WTC11 (cell line): ENCODE measurements at regions not wholly inside any gene's neighbourhood (a gene's known extent, or its start where the extent isn't known, plus 50 kb on each side); places are given as distances from the start of the nearest gene placed in this dataset.

Experiments used
- ATAC-seq: fragments of 200-7000 bp; cut with Tn5 transposase; 2 replicates; pipeline ENCODE4 v1.10.0; 2021; ENCODE audit warnings: mild to moderate bottlenecking, moderate library complexity
- CTCF ChIA-PET: fragments of 300-600 bp; sonication (Branson Sonifier 250); formaldehyde crosslinking; loops from one replicate; lab custom pipeline; 2021; ENCODE audit warnings: antibody characterized with exemption; lab: Charles Lee
- POLR2A ChIA-PET: fragments of 350-600 bp; sonication (Branson Sonifier 250); formaldehyde crosslinking; loops from one replicate; lab custom pipeline; 2021; ENCODE audit warnings: antibody characterized with exemption; lab: Charles Lee
- DNase-seq: peaks from one replicate; pipeline ENCODE4 v3.0.0; 2021; ENCODE audit warnings: low spot score
- H3K27ac Mint-ChIP-seq: 2 replicates; pipeline ENCODE4 v1.8.0; 2021; ENCODE audit warnings: mixed read lengths
- H3K27me3 Mint-ChIP-seq: 2 replicates; pipeline ENCODE4 v1.8.0; 2021; ENCODE audit warnings: low read depth, mild to moderate bottlenecking, moderate library complexity, mixed read lengths
- H3K36me3 Mint-ChIP-seq: 2 replicates; pipeline ENCODE4 v1.8.0; 2021; ENCODE audit warnings: mixed read lengths
- H3K4me1 Mint-ChIP-seq: 2 replicates; pipeline ENCODE4 v1.8.0; 2022; ENCODE audit warnings: mixed read lengths
- H3K4me3 Mint-ChIP-seq: 2 replicates; pipeline ENCODE4 v1.8.0; 2021; ENCODE audit warnings: mild to moderate bottlenecking, moderate library complexity, mixed read lengths
- H3K9me3 Mint-ChIP-seq: 2 replicates; pipeline ENCODE4 v1.8.0; 2021; ENCODE audit warnings: mixed read lengths
- CREM ChIP-seq: sonication (generic); formaldehyde crosslinking; IDR thresholded peaks from 2 replicates; pipeline ENCODE4 v1.8.1; 2022; ENCODE audit warnings: mild to moderate bottlenecking, missing genetic modification reagents, moderate library complexity
- FOXP4 ChIP-seq: sonication (generic); formaldehyde crosslinking; IDR thresholded peaks from 2 replicates; pipeline ENCODE4 v1.8.0; 2022; ENCODE audit warnings: mild to moderate bottlenecking, missing genetic modification reagents
- GTF2I ChIP-seq: fragments of 250-450 bp; sonication (Bioruptor Pico); conservative IDR thresholded peaks from 2 replicates; pipeline ENCODE4 v1.4.0; 2021; ENCODE audit warnings: mild to moderate bottlenecking
- NFATC4 ChIP-seq: fragments of 250-450 bp; sonication (Bioruptor Pico); IDR thresholded peaks from 2 replicates; pipeline ENCODE4 v1.9.0; 2021; ENCODE audit warnings: mild to moderate bottlenecking
- NR1H2 ChIP-seq: sonication (generic); formaldehyde crosslinking; IDR thresholded peaks from 2 replicates; pipeline ENCODE4 v1.9.0; 2021; ENCODE audit warnings: mild to moderate bottlenecking, moderate library complexity, missing genetic modification reagents
- ZNF121 ChIP-seq: sonication (generic); formaldehyde crosslinking; IDR thresholded peaks from 2 replicates; pipeline ENCODE4 v1.8.0; 2023; ENCODE audit warnings: missing genetic modification reagents
- ZNF263 ChIP-seq: sonication (generic); formaldehyde crosslinking; IDR thresholded peaks from 2 replicates; pipeline ENCODE4 v1.8.1; 2022; ENCODE audit warnings: low read depth, mild to moderate bottlenecking, moderate library complexity, missing genetic modification reagents
- ZNF423 ChIP-seq: fragments of 250-450 bp; sonication (Bioruptor Pico); IDR thresholded peaks from 2 replicates; pipeline ENCODE4 v2.1.2; 2022; ENCODE audit warnings: mild to moderate bottlenecking, moderate library complexity
- ZNF671 ChIP-seq: fragments of 250-450 bp; sonication (Bioruptor Pico); IDR thresholded peaks from 2 replicates; pipeline ENCODE4 v1.8.0; 2021; ENCODE audit warnings: mild to moderate bottlenecking
- TF ChIP-seq, protein P1 (sequence below): sonication (generic); formaldehyde crosslinking; conservative IDR thresholded peaks from 2 replicates; pipeline ENCODE4 v1.8.1; 2023; ENCODE audit warnings: mild to moderate bottlenecking, low read depth, missing genetic modification reagents, moderate library complexity
- TF ChIP-seq, protein P2 (sequence below): sonication (generic); formaldehyde crosslinking; IDR thresholded peaks from 2 replicates; pipeline ENCODE4 v1.8.0; 2022; ENCODE audit warnings: mild to moderate bottlenecking, missing genetic modification reagents

DNA sequence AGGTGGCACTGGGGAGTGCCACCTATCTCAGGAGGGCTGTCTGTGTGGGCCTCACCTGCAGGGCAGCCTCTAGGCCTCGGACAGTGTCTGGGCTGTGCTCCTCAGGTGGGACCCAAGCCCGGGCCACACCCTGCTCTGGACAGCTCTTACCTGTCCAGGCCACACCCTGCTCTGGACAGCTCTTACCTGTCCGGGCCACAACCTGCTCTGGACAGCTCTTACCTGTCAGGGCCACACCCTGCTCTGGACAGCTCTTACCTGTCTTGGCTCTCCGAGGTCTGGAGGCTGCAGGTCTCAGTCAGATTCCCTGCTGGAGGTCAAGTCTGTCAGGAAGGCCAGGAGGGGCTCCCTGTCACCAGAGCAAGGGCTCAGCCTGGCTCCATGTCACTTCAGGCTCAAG lies 80.6 kb downstream of the LINGO1 start (continued):
- no peak for TF ChIP-seq FOXP4 (CRISPR knock-in tag)
- TF ChIP-seq, protein P1, sequence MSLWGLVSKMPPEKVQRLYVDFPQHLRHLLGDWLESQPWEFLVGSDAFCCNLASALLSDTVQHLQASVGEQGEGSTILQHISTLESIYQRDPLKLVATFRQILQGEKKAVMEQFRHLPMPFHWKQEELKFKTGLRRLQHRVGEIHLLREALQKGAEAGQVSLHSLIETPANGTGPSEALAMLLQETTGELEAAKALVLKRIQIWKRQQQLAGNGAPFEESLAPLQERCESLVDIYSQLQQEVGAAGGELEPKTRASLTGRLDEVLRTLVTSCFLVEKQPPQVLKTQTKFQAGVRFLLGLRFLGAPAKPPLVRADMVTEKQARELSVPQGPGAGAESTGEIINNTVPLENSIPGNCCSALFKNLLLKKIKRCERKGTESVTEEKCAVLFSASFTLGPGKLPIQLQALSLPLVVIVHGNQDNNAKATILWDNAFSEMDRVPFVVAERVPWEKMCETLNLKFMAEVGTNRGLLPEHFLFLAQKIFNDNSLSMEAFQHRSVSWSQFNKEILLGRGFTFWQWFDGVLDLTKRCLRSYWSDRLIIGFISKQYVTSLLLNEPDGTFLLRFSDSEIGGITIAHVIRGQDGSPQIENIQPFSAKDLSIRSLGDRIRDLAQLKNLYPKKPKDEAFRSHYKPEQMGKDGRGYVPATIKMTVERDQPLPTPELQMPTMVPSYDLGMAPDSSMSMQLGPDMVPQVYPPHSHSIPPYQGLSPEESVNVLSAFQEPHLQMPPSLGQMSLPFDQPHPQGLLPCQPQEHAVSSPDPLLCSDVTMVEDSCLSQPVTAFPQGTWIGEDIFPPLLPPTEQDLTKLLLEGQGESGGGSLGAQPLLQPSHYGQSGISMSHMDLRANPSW (CRISPR knock-in tag), result no peak

DNA sequence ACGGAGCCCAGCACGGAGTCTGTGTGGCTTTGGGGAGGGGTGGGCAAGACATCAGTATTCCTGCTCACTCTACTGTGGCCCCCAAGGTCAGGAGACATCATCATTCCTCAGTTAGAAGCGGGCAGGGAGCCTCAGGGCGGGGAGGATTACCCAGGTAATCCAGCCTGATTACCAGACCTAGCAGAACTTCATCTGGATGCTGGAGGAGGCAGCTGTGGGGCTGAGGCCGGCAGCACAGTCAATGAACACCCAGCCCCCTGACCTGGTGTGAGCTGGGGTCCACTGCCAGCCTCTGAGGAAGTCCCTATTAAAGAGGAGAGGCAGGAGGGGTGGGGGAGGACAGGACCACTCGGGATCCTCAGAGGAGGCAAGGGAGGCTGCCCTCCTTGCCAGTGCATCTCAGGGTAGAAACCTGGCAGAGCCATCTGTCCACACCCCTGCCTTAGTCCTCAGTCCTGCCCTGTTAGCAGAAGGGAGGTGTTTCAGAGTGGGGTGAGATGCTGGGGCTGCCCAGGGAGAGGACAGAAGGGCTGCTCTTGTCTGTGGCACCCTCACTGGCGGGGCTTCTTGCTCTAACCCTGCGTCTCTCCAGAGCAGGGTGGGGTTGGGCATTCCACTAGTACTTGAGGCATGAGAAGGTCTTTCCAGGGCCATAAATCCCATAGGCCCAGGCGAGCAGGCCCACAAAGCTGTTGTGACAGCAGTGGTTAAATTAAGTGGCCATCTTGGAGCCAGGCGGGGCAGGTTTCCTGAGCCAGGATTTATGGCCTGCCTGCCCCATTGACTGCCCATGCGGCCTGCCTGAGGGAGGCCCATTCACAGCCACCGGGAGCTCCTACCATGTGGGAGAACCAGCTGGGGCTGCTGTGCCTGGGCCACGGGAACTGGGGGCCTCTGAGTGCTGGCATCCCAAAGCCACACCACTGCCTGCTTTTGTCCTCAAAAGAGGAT lies 82.1 kb downstream of the LINGO1 start:
- H3K4me3 Mint-ChIP-seq, result no peak overlapping the region
- H3K36me3 Mint-ChIP-seq, result no peaks in the 10 kb centered on the region
- H3K27ac Mint-ChIP-seq, result no peak overlapping the region
- CTCF ChIA-PET, result interaction anchor here (0.6 to 1.5 kb wide), 2 partner anchors 33 to 82 kb away, joined by 3 read pairs; partner anchors contain the start of gene LINGO1
- peaks cover 17% of the 10 kb centered on the region for H3K4me1 Mint-ChIP-seq
- TF ChIP-seq ZNF121 (CRISPR knock-in tag), result peak; percentile 67; the same call in 1 of the 2 replicates
- TF ChIP-seq, protein P2, sequence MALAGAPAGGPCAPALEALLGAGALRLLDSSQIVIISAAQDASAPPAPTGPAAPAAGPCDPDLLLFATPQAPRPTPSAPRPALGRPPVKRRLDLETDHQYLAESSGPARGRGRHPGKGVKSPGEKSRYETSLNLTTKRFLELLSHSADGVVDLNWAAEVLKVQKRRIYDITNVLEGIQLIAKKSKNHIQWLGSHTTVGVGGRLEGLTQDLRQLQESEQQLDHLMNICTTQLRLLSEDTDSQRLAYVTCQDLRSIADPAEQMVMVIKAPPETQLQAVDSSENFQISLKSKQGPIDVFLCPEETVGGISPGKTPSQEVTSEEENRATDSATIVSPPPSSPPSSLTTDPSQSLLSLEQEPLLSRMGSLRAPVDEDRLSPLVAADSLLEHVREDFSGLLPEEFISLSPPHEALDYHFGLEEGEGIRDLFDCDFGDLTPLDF (CRISPR knock-in tag), result no peak
- TF ChIP-seq, all 79 proteins: peak for 1
- H3K27me3 Mint-ChIP-seq, result no peaks in the 10 kb centered on the region; the same call in none of the 2 replicates
- DNase-seq (no peak), ATAC-seq (no peak)
- POLR2A ChIA-PET, result no interaction called here
- peaks cover 5% of the 10 kb centered on the region; the same call in 1 of the 2 replicates for H3K9me3 Mint-ChIP-seq

DNA sequence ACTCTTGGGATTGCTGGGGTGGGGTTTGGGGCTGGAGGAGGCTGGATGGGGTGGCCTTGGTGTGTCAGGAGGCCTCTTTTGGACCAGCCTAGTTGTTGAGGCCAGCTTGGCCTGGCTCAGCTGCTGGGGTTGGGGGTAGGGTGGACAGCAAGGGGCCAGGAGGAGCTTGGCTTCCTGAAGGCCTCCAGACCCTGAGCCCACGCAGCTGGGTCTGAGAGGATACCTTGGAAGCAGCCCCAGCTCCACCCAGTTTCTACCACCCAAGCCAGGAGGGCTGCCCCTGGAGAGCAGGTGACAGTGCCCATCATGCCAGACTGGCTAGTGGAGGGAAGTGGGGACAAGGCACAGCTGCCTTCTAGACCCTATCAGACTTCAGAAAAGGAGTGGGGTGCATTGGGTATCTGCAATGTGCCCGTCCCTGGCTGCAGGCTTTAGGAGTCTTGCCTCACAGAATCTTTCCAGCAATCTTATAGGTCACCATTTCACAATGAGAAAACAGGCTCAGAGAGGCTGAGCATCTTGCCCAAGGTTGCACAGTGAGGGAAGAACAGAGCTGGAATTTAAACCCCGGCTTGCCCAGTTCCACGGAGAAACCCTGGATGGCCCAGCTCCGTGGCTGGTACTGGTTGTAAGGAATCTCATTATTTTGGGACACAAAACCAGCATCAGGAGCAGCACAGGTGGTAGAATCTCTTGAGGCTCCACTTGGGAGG lies 83.0 kb downstream of the LINGO1 start:
- ChIA-PET CTCF (interaction anchor here (0.6 to 2.5 kb wide), 25 partner anchors 8 to 442 kb away, joined by 3 to 14 read pairs (median 4); partner anchors contain the start of gene LINGO1), POLR2A (no interaction called here)
- Mint-ChIP-seq H3K27ac (no peak overlapping the region), H3K36me3 (no peaks in the 10 kb centered on the region), H3K4me3 (no peak overlapping the region), H3K9me3 (peaks cover 5% of the 10 kb centered on the region; the same call in 1 of the 2 replicates), H3K27me3 (peaks cover 3% of the 10 kb centered on the region)
- ATAC-seq (no peak), DNase-seq (no peak)
- no peak for TF ChIP-seq CREM (CRISPR knock-in tag)
- no peak for TF ChIP-seq ZNF671 (CRISPR knock-in tag)
- no peak for TF ChIP-seq ZNF263 (CRISPR knock-in tag)
- no peak for TF ChIP-seq NFATC4
- TF ChIP-seq, all 79 proteins: peak for 0
- peaks cover 17% of the 10 kb centered on the region for H3K4me1 Mint-ChIP-seq

- no peak for DNase-seq
- peak; percentile 55 for ATAC-seq
- TF ChIP-seq ZNF423 (0 out of 2 replicates have a peak, but pooled peaks have one; percentile 4), NR1H2 (CRISPR knock-in tag) (no peak), GTF2I (CRISPR knock-in tag) (0 out of 2 replicates have a peak, but pooled peaks have one; percentile 63), CREM (CRISPR knock-in tag) (0 out of 2 replicates have a peak, but pooled peaks have one; percentile 33)
- TF ChIP-seq, protein P1 (CRISPR knock-in tag), result 0 out of 2 replicates have a peak, but pooled peaks have one; percentile 36
- Mint-ChIP-seq H3K27me3 (peaks cover 3% of the 10 kb centered on the region), H3K4me3 (no peak overlapping the region), H3K4me1 (peaks cover 13% of the 10 kb centered on the region), H3K9me3 (peaks cover 5% of the 10 kb centered on the region; the same call in 1 of the 2 replicates), H3K36me3 (no peaks in the 10 kb centered on the region), H3K27ac (no peak overlapping the region; the same call in 1 of the 2 replicates)
- ChIA-PET POLR2A (no interaction called here), CTCF (interaction anchor here (0.6 to 2.5 kb wide), 29 partner anchors 8 to 524 kb away, joined by 3 to 14 read pairs (median 4); partner anchors contain the start of gene LINGO1)
These were observed 83.8 kb downstream of the LINGO1 start for GRCh38 chr15:77548589-77549557.
